HL-60 (cell line): ENCODE measurements at regions not wholly inside any gene's neighbourhood (a gene's known extent, or its start where the extent isn't known, plus 50 kb on each side); places are given as distances from the start of the nearest gene placed in this dataset.

Experiments used
- DNase-seq, 2 experiments: peaks; one replicate each; pipeline ENCODE4 v3.0.0-alpha.2; 2010 to 2020; ENCODE audit warnings: low read depth in 1 of 2, low spot score in 1 of 2
- H3K27ac ChIP-seq: fragments of 250-450 bp; sonication (Bioruptor Pico); replicated peaks from 2 replicates; pipeline ENCODE4 v1.5.1; 2020; ENCODE audit warnings: mild to moderate bottlenecking, moderate library complexity
- H3K27me3 ChIP-seq: fragments of 250-450 bp; sonication (Bioruptor Pico); 2 replicates; pipeline ENCODE4 v1.5.1; 2021; ENCODE audit warnings: mild to moderate bottlenecking, moderate library complexity; ENCODE audit not compliant: insufficient read depth, poor library complexity, severe bottlenecking
- H3K4me3 ChIP-seq: replicated peaks from 2 replicates; pipeline ENCODE4 v1.5.1; 2011; ENCODE audit warnings: mild to moderate bottlenecking, control low read depth, low read length; ENCODE audit not compliant: insufficient read depth
- GABPA ChIP-seq: IDR thresholded peaks from 2 replicates; pipeline ENCODE4 v1.6.1; 2012; ENCODE audit warnings: low read depth
- POLR2AphosphoS5 ChIP-seq: IDR thresholded peaks from 2 replicates; pipeline ENCODE4 v1.6.1; 2012; ENCODE audit warnings: low read depth
- SPI1 ChIP-seq: IDR thresholded peaks from 2 replicates; pipeline ENCODE4 v1.6.1; 2012; ENCODE audit warnings: low read depth, mild to moderate bottlenecking, borderline replicate concordance
- TF ChIP-seq, protein P1 (sequence below): IDR thresholded peaks from one replicate; pipeline ENCODE4 v1.5.1; 2011; ENCODE audit warnings: low read length, control low read depth, inconsistent platforms; ENCODE audit not compliant: insufficient read depth
- TF ChIP-seq, protein P2 (sequence below): IDR thresholded peaks from 2 replicates; pipeline ENCODE4 v1.6.1; 2012; ENCODE audit warnings: low read depth; ENCODE audit not compliant: insufficient replicate concordance

DNA sequence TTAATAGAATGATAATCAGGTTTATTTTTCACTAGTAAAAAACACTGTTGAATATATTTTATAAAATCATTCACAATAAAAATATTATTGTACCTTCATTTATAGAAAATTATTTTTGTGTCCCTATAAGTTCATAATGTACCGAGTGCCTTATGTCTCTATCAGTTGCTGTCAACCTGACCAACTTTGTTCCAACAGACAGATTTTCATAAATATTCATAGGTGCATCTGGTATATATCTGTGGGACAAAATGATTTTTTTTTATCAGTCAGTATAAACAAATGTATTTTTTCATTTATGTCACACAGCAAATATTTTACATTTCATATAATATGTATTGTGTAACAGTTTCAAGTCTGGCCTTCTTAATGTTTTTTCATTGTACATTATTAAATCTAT, 195.9 kb downstream of the HGF start:
- Histone ChIP-seq H3K27me3 (no peaks in the 10 kb centered on the region), H3K4me3 (no peak overlapping the region), H3K27ac (no peak overlapping the region)
- no peak for TF ChIP-seq SPI1
- TF ChIP-seq, protein P1, sequence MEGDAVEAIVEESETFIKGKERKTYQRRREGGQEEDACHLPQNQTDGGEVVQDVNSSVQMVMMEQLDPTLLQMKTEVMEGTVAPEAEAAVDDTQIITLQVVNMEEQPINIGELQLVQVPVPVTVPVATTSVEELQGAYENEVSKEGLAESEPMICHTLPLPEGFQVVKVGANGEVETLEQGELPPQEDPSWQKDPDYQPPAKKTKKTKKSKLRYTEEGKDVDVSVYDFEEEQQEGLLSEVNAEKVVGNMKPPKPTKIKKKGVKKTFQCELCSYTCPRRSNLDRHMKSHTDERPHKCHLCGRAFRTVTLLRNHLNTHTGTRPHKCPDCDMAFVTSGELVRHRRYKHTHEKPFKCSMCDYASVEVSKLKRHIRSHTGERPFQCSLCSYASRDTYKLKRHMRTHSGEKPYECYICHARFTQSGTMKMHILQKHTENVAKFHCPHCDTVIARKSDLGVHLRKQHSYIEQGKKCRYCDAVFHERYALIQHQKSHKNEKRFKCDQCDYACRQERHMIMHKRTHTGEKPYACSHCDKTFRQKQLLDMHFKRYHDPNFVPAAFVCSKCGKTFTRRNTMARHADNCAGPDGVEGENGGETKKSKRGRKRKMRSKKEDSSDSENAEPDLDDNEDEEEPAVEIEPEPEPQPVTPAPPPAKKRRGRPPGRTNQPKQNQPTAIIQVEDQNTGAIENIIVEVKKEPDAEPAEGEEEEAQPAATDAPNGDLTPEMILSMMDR, result no peak
- no peak for TF ChIP-seq GABPA
- TF ChIP-seq, protein P2, sequence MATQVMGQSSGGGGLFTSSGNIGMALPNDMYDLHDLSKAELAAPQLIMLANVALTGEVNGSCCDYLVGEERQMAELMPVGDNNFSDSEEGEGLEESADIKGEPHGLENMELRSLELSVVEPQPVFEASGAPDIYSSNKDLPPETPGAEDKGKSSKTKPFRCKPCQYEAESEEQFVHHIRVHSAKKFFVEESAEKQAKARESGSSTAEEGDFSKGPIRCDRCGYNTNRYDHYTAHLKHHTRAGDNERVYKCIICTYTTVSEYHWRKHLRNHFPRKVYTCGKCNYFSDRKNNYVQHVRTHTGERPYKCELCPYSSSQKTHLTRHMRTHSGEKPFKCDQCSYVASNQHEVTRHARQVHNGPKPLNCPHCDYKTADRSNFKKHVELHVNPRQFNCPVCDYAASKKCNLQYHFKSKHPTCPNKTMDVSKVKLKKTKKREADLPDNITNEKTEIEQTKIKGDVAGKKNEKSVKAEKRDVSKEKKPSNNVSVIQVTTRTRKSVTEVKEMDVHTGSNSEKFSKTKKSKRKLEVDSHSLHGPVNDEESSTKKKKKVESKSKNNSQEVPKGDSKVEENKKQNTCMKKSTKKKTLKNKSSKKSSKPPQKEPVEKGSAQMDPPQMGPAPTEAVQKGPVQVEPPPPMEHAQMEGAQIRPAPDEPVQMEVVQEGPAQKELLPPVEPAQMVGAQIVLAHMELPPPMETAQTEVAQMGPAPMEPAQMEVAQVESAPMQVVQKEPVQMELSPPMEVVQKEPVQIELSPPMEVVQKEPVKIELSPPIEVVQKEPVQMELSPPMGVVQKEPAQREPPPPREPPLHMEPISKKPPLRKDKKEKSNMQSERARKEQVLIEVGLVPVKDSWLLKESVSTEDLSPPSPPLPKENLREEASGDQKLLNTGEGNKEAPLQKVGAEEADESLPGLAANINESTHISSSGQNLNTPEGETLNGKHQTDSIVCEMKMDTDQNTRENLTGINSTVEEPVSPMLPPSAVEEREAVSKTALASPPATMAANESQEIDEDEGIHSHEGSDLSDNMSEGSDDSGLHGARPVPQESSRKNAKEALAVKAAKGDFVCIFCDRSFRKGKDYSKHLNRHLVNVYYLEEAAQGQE, result no peak
- TF ChIP-seq POLR2AphosphoS5, result no peak
- DNase-seq, result no peak

DNA sequence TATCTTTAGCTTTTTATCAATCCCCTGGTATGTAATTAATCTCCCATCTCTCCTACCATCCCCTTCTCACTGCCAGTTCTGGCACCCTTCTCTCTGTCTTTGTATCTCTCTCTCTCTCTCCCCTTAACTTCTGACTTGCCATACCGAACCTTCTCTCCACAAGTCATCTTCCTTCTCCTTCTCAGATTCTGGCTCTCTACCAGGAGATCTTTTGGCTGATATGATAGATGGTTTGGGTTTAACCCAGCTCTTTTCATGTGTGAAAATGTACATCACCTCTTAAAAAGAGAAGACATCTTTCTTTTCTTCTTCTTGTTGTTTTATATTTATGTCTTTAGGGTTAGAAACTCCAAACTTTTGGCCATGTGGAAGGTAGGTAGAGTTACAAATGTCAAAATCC, 196.7 kb downstream of the HGF start:
- DNase-seq, result no peak
- no peak for TF ChIP-seq GABPA
- TF ChIP-seq, protein P1, result no peak
- no peak for TF ChIP-seq SPI1
- no peak overlapping the region for H3K27ac ChIP-seq

GRCh38 chr7:81562581-81562980, 207.3 kb downstream of the HGF start:
- no peak overlapping the region for H3K27ac ChIP-seq
- H3K4me3 ChIP-seq, result no peak overlapping the region
- H3K27me3 ChIP-seq, result no peaks in the 10 kb centered on the region
- no peak for TF ChIP-seq SPI1
- no peak for TF ChIP-seq POLR2AphosphoS5
- TF ChIP-seq, protein P1, result no peak
- TF ChIP-seq, protein P2, result no peak
- DNase-seq, result no peak

More for the DNA sequence above, 196.7 kb downstream of the HGF start:
- Histone ChIP-seq H3K27me3 (no peaks in the 10 kb centered on the region), H3K4me3 (no peak overlapping the region)

DNA sequence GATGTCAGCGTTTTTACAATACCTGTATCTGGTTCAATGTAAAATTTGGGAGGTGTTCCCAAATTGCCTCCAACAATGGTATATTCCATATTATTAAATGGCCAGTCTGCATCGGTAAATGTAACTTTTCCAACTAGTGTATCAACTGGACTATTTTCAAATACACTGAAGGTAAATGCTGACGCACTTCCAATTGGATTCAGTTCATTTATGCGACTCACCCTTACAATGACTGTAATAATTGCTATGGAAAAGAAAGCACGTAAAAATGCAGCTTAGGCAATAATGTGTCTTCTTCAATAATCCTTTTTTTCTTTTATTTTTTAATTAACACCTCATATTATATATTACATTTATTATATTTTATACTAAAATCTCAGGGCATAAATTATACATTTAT, 209.1 kb downstream of the HGF start:
- no peak for TF ChIP-seq GABPA
- no peak for TF ChIP-seq SPI1
- TF ChIP-seq POLR2AphosphoS5, result no peak
- TF ChIP-seq, protein P1, result no peak
- TF ChIP-seq, protein P2, result no peak
- Histone ChIP-seq H3K27ac (no peak overlapping the region), H3K4me3 (no peak overlapping the region), H3K27me3 (no peaks in the 10 kb centered on the region)
- DNase-seq, result no peak
